NCI-H524 treated with DMSO at 0.1 percent for 48 hours (cell line): ENCODE measurements at regions not wholly inside any gene's neighbourhood (a gene's known extent, or its start where the extent isn't known, plus 50 kb on each side); places are given as distances from the start of the nearest gene placed in this dataset.

Experiments
- DNase-seq: peaks from one replicate; lab custom pipeline; 2025; lab: John Stamatoyannopoulos, UW

DNA sequence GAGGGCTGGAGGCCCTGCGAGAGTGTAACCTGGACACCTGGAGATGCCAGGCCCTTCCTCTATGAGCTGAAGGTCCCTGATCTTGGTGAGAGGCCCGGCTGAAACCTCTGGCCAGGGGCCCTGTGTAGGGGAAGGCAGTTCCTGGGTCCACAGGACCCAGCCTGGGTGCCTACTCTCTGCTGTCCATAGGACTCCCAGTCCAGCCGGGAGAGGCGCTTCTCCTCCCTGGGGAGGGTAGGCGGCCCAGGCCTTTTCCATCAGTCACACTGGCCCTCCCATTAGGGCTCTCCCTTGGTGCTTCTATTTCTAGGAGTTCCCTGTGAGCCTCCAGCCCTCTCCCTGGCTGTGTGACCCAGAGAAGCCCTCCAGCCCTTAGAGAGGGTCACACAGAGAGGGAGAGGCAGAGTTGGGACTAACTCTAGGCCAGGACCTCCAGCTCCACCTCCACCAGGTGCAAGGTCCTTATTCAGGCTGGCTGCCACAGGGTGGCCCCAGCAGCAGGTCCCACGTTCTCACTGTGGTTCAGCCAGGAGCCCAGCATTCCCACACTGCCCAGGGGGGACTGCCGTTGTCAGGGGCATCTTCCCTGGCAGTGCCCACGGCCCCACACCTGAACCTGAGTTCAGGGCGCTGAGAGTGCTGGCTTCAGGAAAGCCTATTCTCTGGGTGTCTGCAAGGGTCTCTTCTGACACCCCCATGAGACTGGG is 146.8 kb downstream of the SMAD6 start:
- no peak for DNase-seq

DNA sequence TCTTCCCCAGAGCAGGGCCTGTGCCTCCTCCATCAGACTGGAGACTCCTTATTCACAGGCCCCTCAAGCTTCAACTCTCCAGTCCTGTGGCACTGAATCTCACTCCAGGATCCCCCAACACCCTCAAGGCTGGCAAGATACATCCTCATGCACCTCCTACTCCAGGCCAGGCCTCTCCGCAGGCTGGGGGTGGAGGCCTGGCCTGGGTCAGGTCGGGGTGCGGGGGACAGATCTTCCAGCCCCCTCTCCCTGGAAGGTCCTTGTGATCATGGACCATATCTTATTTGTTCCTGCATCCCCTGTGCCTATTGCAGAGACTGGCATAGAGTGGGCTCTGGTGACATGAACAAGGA is 147.3 kb downstream of the SMAD6 start:
- no peak for DNase-seq

DNA sequence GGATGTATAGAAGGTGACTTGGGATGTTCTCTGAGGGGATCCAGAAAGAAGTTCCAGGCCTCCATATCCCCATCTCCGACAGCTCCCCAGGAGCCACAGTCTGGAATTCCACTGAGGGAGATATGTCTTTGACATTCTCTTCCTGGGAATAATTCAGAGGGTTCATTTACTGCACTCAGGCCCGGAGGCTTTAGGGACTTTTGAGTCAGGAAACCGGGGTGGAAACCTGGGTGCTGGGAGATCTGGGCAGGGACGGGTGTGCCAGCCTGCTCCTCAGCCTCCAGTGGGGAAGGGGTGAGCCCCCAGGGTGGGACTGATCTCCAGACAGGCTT is 147.7 kb downstream of the SMAD6 start:
- no peak for DNase-seq

DNA sequence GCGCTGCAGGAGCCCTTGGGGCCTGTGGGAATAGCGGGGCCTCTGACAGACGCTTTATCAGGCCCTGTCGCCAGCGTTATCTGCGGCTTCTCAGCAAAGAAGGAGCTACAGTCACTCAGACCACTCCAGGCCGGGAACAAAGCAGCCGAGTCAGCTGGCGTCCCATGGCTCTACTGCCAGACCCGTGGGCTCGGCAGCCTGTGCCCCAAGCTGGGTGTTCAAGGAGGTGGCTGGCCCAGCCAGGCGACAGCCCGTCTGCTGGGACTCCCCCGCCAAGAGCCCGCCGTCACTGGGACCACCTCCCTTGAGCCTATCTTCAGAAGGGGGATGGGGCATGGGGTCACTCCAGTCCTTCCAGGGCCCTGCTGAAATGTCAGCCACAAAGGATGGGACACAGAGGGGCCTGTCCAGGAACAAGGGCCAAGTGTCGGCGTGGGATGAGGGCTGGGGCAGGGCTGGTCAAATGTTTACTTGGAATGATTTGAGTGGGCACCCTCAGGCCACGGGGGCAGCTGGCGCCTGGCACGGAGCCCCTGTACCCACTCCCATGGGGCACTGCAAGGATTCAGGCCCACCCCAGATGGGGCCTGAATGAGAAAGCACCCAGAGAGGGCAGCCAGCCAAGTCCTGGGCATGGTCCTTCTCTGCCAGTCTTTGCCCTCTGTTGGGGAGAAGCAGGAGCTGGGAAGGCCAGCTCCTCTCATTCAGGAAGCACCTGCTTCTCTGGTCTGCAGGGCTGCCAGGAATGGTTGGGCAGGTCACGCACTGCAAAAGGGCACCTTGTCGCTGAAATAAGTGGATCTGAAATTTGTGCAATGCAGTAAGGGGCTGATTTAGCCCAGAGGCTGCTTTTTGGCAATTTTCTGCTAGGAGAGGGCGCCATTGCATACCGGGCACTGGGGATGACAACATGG is 148.3 kb downstream of the SMAD6 start:
- DNase-seq: no peak

DNA sequence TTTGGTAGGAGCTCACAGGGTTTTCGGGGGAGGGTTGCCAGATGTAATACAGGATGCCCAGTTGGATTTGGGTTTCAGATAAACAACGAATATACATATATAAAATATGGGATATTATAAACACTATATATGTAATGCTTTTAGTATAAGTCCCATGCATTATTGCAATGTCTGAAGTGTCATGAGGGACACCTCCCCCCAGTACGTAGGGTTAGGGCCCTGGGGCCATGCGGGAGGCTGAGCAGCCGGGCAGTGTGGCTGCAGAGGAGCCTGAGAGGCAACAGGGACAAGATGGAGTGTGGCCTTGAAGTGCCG is 148.9 kb downstream of the SMAD6 start:
- DNase-seq: no peak

DNA sequence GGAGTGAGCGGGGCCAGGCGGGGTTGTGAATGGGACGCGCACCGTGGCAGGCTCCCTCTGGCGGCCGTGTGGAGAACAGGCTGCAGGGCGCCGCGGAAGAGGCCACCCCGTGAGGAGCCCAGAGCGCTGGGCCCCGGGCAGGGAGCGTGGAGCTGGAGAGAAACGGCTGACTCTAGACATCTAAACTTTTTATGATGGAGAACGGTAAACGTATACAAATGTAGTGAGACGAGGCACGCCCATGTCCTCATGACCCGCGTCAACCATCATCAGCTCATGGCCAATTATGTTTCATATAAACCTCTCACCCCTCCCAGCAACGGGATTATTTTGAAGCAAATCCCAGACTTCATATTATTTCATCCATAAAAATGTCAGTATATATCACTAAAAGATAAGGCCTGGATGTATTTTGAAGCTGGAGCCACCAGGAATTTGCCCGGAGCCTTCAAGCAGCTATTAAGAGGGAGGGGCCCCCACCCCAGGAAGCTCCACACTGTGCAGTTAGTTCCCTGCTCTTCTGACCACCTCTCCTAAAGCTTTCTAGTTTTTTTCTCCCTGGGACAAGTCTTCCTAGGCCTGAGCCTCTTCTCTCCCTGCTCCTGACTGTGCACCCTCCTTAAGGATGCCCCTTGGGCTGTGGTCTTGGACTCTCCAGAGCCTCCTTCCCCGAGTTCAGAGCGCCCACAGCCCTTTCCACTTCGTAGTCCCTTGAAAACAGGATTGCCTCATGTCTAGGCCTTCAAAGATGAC is 149.5 kb downstream of the SMAD6 start:
- peak; percentile 61 for DNase-seq

DNA sequence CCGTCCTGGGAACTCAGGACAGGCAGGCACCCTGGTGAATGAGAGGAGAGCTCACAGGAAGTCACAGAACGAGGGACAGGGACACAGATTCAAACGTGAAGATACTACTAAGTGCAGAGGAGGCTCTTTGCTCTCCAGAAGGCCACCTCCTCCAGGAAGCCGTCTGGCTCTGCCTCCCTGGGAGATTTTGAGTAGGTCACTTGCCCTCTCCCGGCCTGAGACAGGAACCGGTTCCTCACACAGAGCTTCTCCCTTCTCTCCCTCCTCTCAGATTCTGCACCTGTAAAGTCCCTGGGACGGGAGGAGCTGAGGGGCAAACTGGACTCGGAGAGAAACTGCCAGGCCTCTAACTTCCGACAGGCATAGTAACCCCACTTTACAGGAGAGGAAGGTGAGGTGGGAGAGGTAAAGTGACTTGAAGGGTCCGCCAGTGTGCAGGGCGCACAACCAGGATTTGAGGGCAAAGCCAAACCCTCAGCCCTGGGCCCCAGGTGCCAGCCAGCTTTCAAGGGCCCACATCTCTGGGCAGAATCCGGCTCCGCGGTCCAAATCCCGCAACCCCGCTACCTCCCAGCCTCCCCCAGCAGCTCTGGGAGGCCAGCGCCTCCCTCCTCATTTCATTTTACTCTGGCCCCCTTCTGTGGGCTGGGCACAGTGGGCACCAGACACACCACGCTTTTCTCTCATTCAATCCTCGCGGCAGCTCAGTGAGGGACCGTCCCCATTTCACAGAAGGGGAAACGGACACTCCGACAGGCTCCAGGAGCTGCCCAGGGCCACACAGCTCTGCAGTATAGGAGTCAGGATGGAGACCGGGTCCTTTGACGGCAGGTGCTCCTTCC is 150.2 kb downstream of the SMAD6 start:
- DNase-seq: no peak

DNA sequence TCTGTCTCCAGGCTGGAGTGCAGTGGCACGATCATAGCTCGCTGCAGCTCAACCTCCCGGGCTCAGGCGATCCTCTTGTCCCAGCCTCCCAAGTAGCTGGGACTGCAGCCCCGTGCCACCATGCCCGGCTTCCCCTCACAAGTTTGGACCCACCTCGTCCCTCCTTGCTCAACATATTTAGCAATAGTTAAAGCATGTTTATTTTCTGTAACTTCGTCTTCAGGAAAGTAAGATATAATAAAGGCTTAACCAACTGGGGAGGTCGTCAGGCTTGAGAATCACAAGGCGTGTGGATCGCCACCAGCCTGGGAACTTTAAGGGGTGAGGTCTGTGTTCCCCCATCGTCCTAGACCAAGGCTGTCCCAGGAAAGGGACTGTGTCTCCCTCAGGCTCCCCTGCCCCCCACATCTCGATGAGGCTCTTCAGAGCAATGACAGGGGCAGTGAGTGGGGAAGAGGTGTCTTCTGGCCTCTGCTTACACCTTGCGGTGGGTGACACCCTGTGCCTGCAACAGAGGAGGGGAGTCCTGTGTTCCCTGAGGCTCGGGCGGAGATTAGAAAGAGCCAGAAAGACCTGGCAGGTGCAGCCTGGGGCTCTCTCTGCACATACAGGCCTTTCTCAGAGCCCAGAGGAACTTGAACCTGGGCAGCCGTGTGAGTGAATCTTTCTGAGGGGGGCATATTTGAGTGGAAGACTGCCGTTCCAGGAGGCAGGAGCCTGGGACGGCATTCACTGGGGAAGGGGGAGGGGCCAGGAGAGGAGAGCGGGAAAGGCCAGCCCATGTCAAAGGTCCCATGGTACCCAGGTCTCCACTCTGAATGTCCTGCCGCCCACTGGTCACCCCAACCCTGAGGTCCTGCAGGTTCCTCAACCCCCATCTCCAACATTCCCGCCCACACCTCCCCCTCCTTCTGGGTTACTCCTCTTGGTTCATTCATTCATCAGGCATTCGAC is 152.3 kb downstream of the SMAD6 start:
- no peak for DNase-seq

DNA sequence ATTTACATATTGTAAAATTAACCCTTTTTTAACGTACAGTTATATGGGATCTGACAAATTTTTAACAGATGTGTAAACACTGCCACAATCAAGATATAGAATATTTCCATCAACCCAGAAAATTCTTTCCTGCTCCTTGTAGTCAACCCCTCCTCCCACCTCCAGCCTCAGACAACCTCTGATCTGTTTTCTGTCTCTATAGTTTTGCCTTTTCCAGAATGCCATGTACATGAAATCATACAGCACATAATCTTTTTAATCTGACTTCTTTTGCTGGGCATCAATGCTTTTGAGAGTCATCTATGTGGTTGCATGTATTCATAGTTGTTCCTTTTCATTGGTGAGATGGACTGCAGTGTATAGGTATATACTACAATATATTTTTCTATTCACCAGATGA is 153.0 kb downstream of the SMAD6 start:
- no peak for DNase-seq

DNA sequence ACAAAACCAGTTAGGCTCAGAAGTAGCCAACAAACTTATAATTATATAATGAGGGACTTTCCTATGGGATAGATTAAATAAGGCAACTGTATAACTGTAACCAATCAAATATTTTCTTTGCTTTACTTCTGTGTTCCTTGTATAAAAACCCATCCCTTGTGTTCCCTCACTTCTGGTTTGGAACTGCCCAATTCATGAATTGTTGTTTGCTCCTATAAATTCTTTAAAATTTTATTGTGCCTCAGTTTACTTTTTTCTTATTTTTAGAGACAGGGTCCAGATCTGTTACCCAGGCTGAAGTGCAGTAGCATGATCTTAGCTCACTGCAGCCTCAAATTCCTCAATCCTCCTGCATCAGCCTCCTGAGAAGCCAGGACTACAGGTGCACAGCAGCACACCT is 155.7 kb downstream of the SMAD6 start:
- DNase-seq: no peak

DNA sequence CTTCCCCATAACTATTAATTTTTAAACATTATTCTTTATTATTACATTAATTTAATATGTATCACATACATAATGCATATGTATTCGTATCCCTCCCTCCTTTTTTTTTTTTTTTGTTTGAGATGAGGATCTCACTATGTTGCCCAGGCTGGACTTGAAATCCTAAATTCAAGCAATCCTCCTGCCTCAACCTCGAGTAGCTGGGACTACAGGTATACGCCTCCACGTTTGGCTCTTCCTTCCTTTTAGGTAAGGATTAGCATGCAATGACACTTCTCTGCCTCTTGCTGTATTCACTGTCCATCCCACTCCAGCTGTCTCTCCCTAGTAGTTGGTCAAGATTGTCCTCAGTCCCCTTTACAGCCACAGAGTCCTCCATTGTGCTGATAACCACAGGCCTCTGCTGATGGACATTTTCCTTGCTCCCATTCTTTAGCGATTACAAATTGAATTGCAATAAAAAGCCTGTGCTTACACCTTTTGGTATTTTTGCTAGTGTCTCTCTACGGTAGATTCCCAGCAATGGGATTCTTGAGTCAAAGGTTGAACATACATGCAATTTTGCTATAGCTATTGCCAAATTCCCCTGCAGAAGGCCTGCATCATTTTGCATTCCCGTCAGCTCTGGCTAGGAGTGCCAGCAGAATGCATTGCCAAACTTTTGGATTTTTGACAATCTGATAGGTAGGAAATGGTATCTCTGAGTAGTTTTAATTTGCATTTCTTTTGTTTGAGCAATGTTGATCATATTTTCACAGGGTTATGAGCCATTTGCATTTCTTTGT is 156.6 kb downstream of the SMAD6 start:
- no peak for DNase-seq

DNA sequence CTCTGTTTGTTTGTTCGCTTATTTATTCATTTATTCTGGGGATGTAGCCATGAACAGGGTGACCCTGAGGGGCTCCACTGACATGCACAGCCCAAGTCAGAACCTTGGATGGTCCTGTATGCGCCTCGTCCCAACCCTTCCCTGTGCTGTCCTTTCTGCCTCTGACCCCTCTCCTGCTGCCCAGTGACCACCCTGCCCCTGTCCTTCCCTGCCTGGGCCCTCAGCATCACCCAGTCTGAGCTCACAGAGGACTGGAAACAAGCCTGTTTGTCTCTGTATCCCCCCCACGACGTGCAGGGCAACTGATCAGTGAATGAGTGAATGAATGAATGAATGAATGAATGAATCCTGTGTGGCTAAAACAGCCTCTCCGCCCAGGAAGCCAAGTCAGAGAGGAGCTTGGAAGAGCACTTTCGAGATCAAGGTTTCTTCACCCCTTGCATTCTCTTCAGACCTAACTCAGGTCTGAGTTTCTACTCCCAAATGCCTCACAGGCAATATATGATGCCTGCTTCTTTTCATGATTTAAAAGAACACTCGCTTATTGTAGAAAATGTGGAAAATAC is 157.7 kb downstream of the SMAD6 start:
- no peak for DNase-seq

DNA sequence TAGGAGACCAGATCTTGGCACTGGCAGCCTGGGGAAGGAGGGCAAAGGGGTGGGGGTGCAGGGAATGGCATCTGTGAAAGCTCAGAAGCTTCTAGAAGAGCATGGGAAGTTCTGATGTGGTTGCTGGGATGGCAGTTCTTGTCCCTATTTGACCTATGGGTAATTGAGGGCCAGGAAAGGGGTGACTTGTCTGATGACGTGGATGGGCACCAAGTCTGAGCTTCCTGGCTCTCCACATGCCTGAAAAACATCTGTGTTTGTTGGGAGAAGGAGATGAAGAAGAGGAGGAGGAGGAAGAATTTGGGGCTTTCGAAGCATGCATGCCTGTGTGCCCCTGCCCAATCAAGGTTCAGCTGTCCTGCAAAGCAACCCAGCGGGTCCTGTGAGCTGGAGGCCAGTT is 158.8 kb downstream of the SMAD6 start:
- no peak for DNase-seq

DNA sequence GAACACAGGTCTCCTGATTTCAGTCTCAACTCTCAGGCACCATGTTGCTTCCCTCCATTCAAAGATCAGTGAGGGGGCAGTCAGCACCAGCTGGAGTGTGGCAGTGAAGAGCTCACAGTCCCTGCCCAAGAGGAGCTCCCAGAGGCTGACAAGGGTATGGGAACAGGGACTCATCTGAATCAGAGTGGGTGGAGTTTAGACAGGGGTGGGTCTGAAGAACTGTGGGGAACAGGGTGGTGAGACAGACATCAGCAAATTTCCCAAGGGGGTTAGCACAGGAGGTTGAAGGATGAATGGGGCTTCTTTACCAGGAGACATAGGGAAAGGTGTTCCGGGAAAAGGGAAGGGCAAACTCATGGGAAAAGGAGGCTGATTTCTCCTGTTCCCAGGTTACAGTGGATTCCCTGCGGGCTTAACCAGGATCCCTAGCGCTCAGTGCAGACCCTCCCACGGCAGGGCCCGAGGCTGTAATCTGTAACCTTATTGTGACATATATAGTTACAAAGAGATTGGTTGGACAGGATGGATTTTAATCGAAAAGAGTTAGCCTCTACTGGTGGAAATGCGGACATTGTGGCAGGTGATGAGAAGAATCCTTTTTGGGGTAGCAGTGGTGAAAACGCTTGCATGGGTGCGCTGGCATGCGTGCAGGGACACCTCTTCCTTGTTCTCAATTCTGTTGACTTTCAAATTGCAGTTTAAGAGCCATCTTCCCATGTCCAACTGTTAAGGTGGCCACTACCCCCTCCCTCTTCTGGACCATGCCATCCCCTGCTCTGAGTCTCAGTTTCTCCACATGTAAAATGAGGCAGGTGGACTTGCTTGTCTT is 160.3 kb downstream of the SMAD6 start:
- DNase-seq: no peak

DNA sequence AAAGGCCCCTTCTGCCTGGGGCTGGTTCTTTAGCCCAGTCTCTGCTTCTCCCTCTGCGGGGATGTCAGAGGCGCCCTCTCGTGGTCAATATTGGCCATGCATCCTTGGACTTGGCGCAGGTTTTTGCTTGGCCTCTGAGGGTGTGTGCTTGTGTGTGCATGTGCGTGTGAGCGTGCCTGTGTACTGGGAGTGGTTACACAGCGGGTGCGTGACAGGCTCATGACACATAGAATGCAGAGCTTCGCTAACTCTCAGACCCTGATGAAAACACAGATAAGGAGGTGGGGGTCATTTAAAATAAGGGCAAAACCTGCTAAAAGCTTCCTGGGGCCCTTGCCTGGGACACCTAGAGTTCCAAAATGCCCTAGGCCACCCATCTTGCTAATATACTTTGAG is 160.9 kb downstream of the SMAD6 start:
- no peak for DNase-seq

DNA sequence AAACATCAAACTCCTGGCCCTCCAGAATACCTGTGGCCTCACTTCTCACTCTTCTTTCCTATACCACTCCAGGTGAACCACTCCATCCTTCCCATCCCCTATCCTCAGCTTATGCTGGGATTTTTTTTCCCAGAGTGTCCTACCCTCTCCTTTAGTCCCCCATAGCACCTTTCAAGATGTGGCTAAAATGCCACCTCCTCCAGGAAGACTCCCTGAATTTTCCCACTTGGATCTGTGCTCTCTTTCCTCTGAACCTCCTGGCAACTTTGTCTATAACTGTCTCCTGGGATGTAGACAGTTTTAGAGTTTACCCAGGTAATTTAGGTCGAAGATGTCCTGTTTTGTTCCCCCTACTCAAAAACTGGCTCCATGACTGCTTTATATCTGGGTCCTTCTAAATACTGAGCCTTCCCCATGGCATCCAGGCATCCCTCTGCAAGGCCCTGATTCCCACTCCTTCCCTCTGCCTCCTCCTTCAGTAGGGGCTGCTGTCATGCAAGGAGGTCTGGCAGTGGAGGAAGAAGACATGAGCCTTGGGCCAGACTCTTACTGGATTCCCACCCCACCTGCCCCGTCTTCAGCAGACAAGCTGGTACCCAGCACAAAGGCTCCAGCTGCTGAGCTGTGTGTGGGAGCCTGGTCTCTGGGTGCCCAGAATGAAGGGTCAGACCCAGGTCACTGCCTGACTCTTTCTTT is 161.5 kb downstream of the SMAD6 start:
- DNase-seq: no peak

DNA sequence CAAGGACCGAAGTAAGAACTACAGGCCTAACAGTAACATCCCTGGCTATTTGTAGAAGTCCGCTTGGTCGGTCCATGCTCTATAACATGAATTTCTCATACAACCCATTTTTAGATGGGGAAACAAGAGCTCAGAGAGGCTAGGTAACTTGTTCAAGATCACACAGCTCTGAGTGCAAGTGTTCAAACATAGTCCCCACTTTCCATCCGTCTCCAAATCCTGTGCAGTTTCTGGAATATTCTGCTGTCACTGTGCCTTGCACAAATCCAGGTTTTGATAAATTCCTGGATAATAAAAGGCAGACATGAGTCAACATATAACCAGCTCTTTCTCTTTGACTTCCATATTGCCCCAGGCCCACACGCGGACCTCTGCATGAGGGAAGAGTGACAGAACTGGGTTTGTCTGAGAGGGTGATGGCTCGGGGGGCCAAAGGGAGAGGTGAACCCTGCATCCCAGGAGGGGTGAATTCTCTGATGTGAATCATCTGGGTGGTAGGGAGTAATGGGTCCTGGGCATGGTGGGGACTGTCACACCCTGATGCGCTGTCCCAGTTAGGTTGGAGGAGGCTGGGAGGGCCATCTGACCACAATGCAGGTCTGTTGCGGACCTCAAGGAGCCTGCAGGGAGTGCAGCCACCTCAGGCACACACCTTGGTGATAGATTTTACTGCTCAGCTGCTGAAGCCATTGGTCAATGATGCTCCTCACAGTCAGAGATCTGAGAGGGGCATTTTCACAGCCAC is 162.2 kb downstream of the SMAD6 start:
- no peak for DNase-seq

DNA sequence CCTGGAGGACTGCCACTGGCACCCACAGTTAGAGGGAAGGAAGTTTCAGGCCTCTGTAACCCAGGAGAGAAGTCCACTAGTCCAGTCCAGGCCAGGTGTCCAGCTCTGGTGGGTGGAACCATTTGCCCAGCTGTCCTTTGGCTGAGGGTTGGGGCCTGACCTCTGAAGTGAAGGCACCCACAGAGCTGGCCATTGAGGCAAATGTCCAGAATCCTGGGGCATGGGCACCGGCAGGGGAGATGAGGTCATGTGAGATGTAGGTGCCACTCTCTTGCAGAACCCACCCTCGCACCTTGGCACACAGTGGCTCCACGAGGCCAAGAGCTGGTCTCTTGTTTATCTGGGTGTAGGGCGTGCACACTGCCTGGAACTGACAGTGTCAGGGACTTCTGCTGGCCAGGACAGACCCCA is 162.8 kb downstream of the SMAD6 start:
- no peak for DNase-seq
